HL-60 (cell line): ENCODE measurements at regions not wholly inside any gene's neighbourhood (a gene's known extent, or its start where the extent isn't known, plus 50 kb on each side); places are given as distances from the start of the nearest gene placed in this dataset.

Experiments used
- DNase-seq, 2 experiments: peaks; one replicate each; pipeline ENCODE4 v3.0.0-alpha.2; 2010 to 2020; ENCODE audit warnings: low read depth in 1 of 2, low spot score in 1 of 2
- H3K27ac ChIP-seq: fragments of 250-450 bp; sonication (Bioruptor Pico); replicated peaks from 2 replicates; pipeline ENCODE4 v1.5.1; 2020; ENCODE audit warnings: mild to moderate bottlenecking, moderate library complexity
- H3K27me3 ChIP-seq: fragments of 250-450 bp; sonication (Bioruptor Pico); 2 replicates; pipeline ENCODE4 v1.5.1; 2021; ENCODE audit warnings: mild to moderate bottlenecking, moderate library complexity; ENCODE audit not compliant: insufficient read depth, poor library complexity, severe bottlenecking
- H3K4me3 ChIP-seq: replicated peaks from 2 replicates; pipeline ENCODE4 v1.5.1; 2011; ENCODE audit warnings: mild to moderate bottlenecking, control low read depth, low read length; ENCODE audit not compliant: insufficient read depth
- GABPA ChIP-seq: IDR thresholded peaks from 2 replicates; pipeline ENCODE4 v1.6.1; 2012; ENCODE audit warnings: low read depth
- POLR2AphosphoS5 ChIP-seq: IDR thresholded peaks from 2 replicates; pipeline ENCODE4 v1.6.1; 2012; ENCODE audit warnings: low read depth
- SPI1 ChIP-seq: IDR thresholded peaks from 2 replicates; pipeline ENCODE4 v1.6.1; 2012; ENCODE audit warnings: low read depth, mild to moderate bottlenecking, borderline replicate concordance
- TF ChIP-seq, protein P1 (sequence below): IDR thresholded peaks from 2 replicates; pipeline ENCODE4 v1.6.1; 2012; ENCODE audit warnings: low read depth; ENCODE audit not compliant: insufficient replicate concordance
- TF ChIP-seq, protein P2 (sequence below): IDR thresholded peaks from one replicate; pipeline ENCODE4 v1.5.1; 2011; ENCODE audit warnings: low read length, control low read depth, inconsistent platforms; ENCODE audit not compliant: insufficient read depth

DNA sequence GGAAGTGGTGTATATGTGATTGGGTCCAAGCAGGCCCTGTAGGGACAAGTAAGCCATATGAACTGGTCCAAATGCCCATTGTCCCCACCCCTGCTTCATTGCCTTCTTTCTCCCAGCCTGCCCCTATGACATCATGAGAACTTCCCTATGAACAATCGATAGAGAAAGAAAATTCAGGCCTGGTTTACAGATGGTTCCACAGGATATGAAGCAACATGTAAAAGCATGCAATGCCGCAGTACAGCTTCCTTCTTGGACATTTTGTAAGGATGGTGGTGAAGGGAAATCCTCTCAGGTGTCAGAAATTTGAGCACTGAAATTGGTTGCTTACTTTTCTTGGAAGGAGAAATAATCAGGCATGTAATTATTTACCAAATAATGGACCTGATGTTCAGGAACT, 581.7 kb downstream of the MRPL39 start:
- DNase-seq = peak; percentile 63 to 73
- no peak overlapping the region for H3K4me3 ChIP-seq
- H3K27ac ChIP-seq = no peak overlapping the region
- no peaks in the 10 kb centered on the region for H3K27me3 ChIP-seq
- TF ChIP-seq, protein P1, sequence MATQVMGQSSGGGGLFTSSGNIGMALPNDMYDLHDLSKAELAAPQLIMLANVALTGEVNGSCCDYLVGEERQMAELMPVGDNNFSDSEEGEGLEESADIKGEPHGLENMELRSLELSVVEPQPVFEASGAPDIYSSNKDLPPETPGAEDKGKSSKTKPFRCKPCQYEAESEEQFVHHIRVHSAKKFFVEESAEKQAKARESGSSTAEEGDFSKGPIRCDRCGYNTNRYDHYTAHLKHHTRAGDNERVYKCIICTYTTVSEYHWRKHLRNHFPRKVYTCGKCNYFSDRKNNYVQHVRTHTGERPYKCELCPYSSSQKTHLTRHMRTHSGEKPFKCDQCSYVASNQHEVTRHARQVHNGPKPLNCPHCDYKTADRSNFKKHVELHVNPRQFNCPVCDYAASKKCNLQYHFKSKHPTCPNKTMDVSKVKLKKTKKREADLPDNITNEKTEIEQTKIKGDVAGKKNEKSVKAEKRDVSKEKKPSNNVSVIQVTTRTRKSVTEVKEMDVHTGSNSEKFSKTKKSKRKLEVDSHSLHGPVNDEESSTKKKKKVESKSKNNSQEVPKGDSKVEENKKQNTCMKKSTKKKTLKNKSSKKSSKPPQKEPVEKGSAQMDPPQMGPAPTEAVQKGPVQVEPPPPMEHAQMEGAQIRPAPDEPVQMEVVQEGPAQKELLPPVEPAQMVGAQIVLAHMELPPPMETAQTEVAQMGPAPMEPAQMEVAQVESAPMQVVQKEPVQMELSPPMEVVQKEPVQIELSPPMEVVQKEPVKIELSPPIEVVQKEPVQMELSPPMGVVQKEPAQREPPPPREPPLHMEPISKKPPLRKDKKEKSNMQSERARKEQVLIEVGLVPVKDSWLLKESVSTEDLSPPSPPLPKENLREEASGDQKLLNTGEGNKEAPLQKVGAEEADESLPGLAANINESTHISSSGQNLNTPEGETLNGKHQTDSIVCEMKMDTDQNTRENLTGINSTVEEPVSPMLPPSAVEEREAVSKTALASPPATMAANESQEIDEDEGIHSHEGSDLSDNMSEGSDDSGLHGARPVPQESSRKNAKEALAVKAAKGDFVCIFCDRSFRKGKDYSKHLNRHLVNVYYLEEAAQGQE = no peak
- TF ChIP-seq POLR2AphosphoS5 (no peak), GABPA (no peak), SPI1 (no peak)
- TF ChIP-seq, protein P2, sequence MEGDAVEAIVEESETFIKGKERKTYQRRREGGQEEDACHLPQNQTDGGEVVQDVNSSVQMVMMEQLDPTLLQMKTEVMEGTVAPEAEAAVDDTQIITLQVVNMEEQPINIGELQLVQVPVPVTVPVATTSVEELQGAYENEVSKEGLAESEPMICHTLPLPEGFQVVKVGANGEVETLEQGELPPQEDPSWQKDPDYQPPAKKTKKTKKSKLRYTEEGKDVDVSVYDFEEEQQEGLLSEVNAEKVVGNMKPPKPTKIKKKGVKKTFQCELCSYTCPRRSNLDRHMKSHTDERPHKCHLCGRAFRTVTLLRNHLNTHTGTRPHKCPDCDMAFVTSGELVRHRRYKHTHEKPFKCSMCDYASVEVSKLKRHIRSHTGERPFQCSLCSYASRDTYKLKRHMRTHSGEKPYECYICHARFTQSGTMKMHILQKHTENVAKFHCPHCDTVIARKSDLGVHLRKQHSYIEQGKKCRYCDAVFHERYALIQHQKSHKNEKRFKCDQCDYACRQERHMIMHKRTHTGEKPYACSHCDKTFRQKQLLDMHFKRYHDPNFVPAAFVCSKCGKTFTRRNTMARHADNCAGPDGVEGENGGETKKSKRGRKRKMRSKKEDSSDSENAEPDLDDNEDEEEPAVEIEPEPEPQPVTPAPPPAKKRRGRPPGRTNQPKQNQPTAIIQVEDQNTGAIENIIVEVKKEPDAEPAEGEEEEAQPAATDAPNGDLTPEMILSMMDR = no peak

DNA sequence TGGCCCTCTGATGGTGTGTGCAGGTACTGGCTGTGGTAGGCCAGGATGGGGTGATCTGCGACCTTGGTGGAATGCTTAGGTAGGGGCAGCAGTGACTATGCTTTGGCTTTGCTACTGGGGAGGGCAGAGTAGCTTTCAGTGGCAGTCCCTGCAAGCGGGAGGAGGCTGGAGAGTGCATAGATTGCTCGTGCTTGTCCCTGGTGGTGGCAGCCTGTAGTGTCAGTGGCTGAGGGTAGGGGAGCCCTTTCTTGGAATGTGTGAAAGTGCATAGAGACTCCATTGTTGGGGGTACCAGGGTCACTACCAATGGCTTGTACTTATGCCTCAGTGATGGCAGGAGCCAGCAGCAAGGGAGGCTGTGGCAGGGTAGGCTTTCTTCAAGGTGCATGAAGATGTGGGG, 582.6 kb downstream of the MRPL39 start:
- no peak for DNase-seq
- no peak overlapping the region for H3K4me3 ChIP-seq
- no peak overlapping the region for H3K27ac ChIP-seq
- no peaks in the 10 kb centered on the region for H3K27me3 ChIP-seq
- no peak for TF ChIP-seq POLR2AphosphoS5
- TF ChIP-seq, protein P1 = no peak
- no peak for TF ChIP-seq SPI1
- no peak for TF ChIP-seq GABPA
- TF ChIP-seq, protein P2 = no peak

DNA sequence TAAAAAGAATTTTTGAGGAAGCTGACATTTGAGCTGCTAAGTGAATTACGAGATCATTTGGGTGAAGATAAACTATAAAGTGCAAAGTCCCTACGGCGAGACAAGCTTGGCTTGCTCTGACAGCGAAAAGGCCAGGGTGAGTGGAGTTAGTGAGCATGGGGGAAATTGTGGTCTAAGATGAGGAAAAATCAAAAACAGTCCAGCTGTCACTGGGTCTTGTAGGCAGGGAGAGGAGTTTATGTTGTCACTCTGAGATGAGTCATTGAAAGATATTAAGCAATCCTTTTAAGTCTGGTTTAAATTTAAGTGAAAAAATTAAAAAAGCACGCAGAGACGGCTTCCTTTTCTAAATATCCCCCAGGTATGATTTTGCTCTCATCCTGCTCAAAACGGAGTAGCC, 601.9 kb downstream of the MRPL39 start:
- Histone ChIP-seq H3K27me3 (no peaks in the 10 kb centered on the region), H3K27ac (peak overlapping the region; percentile 0; the same call in 1 of the 2 replicates), H3K4me3 (no peak overlapping the region)
- TF ChIP-seq, protein P2 = no peak
- no peak for TF ChIP-seq GABPA
- no peak for TF ChIP-seq POLR2AphosphoS5
- no peak for TF ChIP-seq SPI1
- TF ChIP-seq, protein P1 = no peak
- peak; percentile 78 to 88 for DNase-seq
